Neuronal stem cell (in vitro differentiated cells): ENCODE measurements at regions not wholly inside any gene's neighbourhood (a gene's known extent, or its start where the extent isn't known, plus 50 kb on each side); places are given as distances from the start of the nearest gene placed in this dataset.
A peak's percentile ranks its signal among the peaks of the same experiment; 100 is the strongest.

ENCODE experiments used
- DNase-seq: peaks from one replicate; pipeline ENCODE4 v3.0.0-alpha.2; 2013; ENCODE audit warnings: low spot score
- H2AFZ ChIP-seq: one replicate; pipeline ENCODE4 v1.6.1; 2013; ENCODE audit warnings: mild to moderate bottlenecking, low read length, inconsistent platforms
- H2AK5ac ChIP-seq: 2 replicates; pipeline ENCODE4 v1.6.1; 2013; ENCODE audit warnings: low read depth, mild to moderate bottlenecking, inconsistent platforms, low read length, moderate library complexity, mixed read lengths
- H2BK120ac ChIP-seq: 2 replicates; pipeline ENCODE4 v1.6.1; 2013; ENCODE audit warnings: low read depth, mild to moderate bottlenecking, inconsistent platforms, low read length, moderate library complexity, mixed read lengths
- H2BK12ac ChIP-seq: one replicate; pipeline ENCODE4 v1.6.1; 2013; ENCODE audit warnings: low read length, inconsistent platforms
- H2BK15ac ChIP-seq: 2 replicates; pipeline ENCODE4 v1.6.1; 2013; ENCODE audit warnings: mild to moderate bottlenecking, low read length, inconsistent platforms, mixed read lengths
- H2BK5ac ChIP-seq: one replicate; pipeline ENCODE4 v1.6.1; 2013; ENCODE audit warnings: inconsistent platforms, mild to moderate bottlenecking, low read length, moderate library complexity
- H3K14ac ChIP-seq: one replicate; pipeline ENCODE4 v1.6.1; 2013; ENCODE audit warnings: low read length, inconsistent platforms
- H3K18ac ChIP-seq: 2 replicates; pipeline ENCODE4 v1.6.1; 2013; ENCODE audit warnings: low read length, inconsistent platforms
- H3K23ac ChIP-seq: 2 replicates; pipeline ENCODE4 v1.6.1; 2013; ENCODE audit warnings: low read depth, mild to moderate bottlenecking, mixed read lengths, low read length, inconsistent platforms; ENCODE audit not compliant: poor library complexity
- H3K27ac ChIP-seq: replicated peaks from 3 replicates; pipeline ENCODE4 v1.5.1; 2013; ENCODE audit warnings: low read length, inconsistent platforms
- H3K27me3 ChIP-seq, 3 experiments: 2 replicates each; pipeline ENCODE4 v1.6.1; 2013; ENCODE audit warnings: low read length in 3 of 3, mild to moderate bottlenecking in 2 of 3, inconsistent platforms in 1 of 3, low read depth in 1 of 3, mixed read lengths in 1 of 3, moderate library complexity in 1 of 3; ENCODE audit not compliant: control insufficient read depth in 3 of 3, insufficient read depth in 3 of 3
- H3K36me3 ChIP-seq, 2 donors: replicated peaks in 1 of 2; 2 replicates each; pipeline ENCODE4 v1.6.1; 2013; ENCODE audit warnings: low read length in 2 of 2; ENCODE audit not compliant: control insufficient read depth in 2 of 2, insufficient read depth in 2 of 2
- H3K4ac ChIP-seq: 2 replicates; pipeline ENCODE4 v1.6.1; 2013; ENCODE audit warnings: inconsistent platforms, mild to moderate bottlenecking, low read length, moderate library complexity
- H3K4me1 ChIP-seq, 2 donors: 1 replicate in 1 of 2; 2 replicates in 1 of 2; pipeline ENCODE4 v1.6.1; 2013; ENCODE audit warnings: low read length in 2 of 2, low read depth in 1 of 2; ENCODE audit not compliant: control insufficient read depth in 2 of 2, insufficient read depth in 1 of 2
- H3K4me2 ChIP-seq: one replicate; pipeline ENCODE4 v1.6.1; 2013; ENCODE audit warnings: mild to moderate bottlenecking, low read length, inconsistent platforms; ENCODE audit not compliant: insufficient read depth, poor library complexity, severe bottlenecking
- H3K4me3 ChIP-seq, 2 donors: 2 replicates each; pipeline ENCODE4 v1.5.1; 2013; ENCODE audit warnings: low read length in 2 of 2, mild to moderate bottlenecking in 2 of 2, inconsistent platforms in 1 of 2, moderate library complexity in 1 of 2
- H3K79me1 ChIP-seq: one replicate; pipeline ENCODE4 v1.6.1; 2013; ENCODE audit warnings: low read depth, mild to moderate bottlenecking, inconsistent platforms, low read length, moderate library complexity
- H3K9ac ChIP-seq: one replicate; pipeline ENCODE4 v1.6.1; 2013; ENCODE audit warnings: mild to moderate bottlenecking, low read depth, low read length, inconsistent platforms; ENCODE audit not compliant: poor library complexity
- H3K9me3 ChIP-seq, 2 donors: replicated peaks in 1 of 2; 2 replicates each; pipeline versions ENCODE3 to v1.6.1; 2013; ENCODE audit warnings: low read length in 2 of 2, mild to moderate bottlenecking in 2 of 2, inconsistent platforms in 1 of 2, low read depth in 1 of 2, mixed read lengths in 1 of 2, moderate library complexity in 1 of 2; ENCODE audit not compliant: control insufficient read depth in 2 of 2, insufficient read depth in 1 of 2
- H4K8ac ChIP-seq: one replicate; pipeline ENCODE4 v1.6.1; 2013; ENCODE audit warnings: low read depth, mild to moderate bottlenecking, inconsistent platforms, low read length, moderate library complexity
- H4K91ac ChIP-seq: one replicate; pipeline ENCODE4 v1.6.1; 2013; ENCODE audit warnings: low read length, low read depth, mild to moderate bottlenecking, inconsistent platforms; ENCODE audit not compliant: poor library complexity
- WGBS, 2 donors: extraction: QIAGEN DNeasy Blood & Tissue Kit; methylation state at CpG; one replicate each; pipeline ENCODE4 v1.1.7; 2013; ENCODE audit warnings: missing lambda C conversion rate in 2 of 2, mixed read lengths in 1 of 2; ENCODE audit not compliant: insufficient read length in 2 of 2, insufficient replicate concordance in 1 of 2; ENCODE audit errors: extremely low coverage in 2 of 2; 5-methylcytosine and 5-hydroxymethylcytosine counted together

DNA sequence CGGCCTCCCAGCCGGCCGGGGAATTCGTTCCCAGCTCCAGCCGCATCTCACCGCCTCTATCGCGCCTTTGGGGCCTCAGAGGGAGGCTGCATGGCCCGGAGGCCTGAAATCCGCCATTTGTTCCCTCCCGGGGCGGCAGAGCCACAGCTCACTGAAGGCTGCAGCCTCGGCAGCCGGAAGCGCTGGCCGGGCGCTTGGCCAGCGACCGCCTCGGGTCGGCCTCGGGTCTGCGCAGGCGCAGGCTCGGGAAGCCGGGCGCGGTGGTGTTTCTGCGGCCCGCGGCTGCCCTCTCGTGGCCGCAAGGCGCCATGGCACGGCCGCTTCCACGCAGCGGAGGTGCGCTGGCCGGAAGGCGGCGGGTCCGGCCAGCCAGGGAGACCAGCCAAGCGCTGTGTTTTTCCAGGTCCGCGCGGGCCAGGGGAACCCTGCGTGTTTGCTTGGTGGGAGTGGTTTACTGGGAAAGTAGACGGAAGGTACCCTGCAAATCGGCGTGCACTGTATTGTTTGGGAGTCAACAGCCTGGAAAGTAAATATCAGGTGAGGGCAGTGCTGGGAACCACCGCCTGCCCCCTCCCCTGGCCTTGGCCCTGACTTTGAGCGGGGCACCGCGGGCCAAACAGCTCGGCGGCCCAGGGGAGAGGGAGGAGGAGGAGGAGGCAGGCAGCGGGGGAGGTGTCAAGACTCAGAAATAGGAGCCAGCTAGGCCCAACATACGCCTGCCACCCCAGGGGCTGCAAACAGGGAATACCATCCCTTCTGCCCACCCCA, 52.7 kb upstream of the CD34 start:
- Histone ChIP-seq H3K4me3 (peak overlapping the region; percentile 43 to 80), H4K8ac (no peak overlapping the region), H2BK15ac (no peak overlapping the region), H3K4ac (no peak overlapping the region), H3K18ac (peak overlapping the region; percentile 98), H3K9ac (peak overlapping the region; percentile 89), H3K4me2 (peak overlapping the region; percentile 81), H2AFZ (peak overlapping the region; percentile 99), H2AK5ac (peak overlapping the region; percentile 28), H2BK120ac (no peak overlapping the region), H3K4me1 (peaks cover 0 to 3% of the 10 kb centered on the region in 2 donors), H3K9me3 (peaks cover 0 to 3% of the 10 kb centered on the region in 2 donors), H2BK5ac (no peak overlapping the region), H3K27ac (no peak overlapping the region), H3K79me1 (no peaks in the 10 kb centered on the region), H3K36me3 (no peaks in the 10 kb centered on the region), H4K91ac (no peak overlapping the region), H3K14ac (peak overlapping the region; percentile 79), H2BK12ac (no peak overlapping the region), H3K27me3 (peaks cover 11 to 51% (median 49%) of the 10 kb centered on the region in 3 experiments), H3K23ac (peak overlapping the region; percentile 74)
- whole genome bisulfite sequencing, 2 donors = no CpG with 5 or more reads among the region's 59 CpGs
- DNase-seq = peak; percentile 89

DNA sequence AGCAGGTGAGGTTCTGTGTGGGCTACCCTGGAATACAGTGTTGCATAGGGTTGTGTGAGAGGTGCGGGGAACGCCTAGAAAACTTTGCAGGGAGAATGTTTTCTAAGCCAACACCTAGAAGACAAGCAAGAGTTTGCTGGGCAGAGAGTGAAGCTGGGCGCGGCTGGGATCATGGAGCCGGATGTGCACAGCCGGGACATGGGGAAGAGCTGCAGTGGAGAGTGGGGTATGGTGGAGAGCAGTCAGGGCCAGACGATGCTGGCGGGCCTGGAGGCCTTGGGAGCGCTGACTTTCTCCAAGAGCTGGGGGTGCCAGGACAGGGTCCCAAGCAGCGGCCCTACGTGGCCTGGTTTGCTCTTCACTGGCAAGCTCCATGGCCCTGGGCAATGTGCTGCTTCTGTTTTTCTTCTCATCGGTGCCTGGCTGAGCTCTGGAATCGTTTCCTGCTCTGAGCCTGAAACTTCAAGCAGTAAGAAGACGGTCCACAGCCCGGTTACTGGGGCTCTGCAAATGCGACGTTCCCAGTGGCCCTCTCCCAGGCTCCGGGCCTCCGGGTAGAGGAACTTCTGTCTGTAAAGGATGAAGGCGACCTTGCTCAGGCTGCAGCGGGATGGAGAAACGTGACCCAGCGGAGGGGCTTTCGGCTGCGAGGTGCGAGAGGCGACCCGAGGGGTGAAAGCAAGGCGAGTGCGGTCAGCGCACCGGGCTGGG, 51.9 kb upstream of the CD34 start:
- H2AK5ac ChIP-seq = peak overlapping the region; percentile 28
- DNase-seq = no peak
- peaks cover 11 to 59% (median 54%) of the 10 kb centered on the region in 3 experiments for H3K27me3 ChIP-seq
- peak overlapping the region; percentile 79 for H3K14ac ChIP-seq
- H2BK15ac ChIP-seq = no peak overlapping the region
- H3K9me3 ChIP-seq = peaks cover 0 to 3% of the 10 kb centered on the region in 2 donors
- no peak overlapping the region for H2BK120ac ChIP-seq
- peak overlapping the region; percentile 74 for H3K23ac ChIP-seq
- peak overlapping the region; percentile 85 for H4K8ac ChIP-seq
- H3K36me3 ChIP-seq = no peaks in the 10 kb centered on the region
- peak overlapping the region; percentile 99 for H2AFZ ChIP-seq
- no peak overlapping the region for H2BK5ac ChIP-seq
- WGBS, 2 donors = no CpG with 5 or more reads among the region's 32 CpGs
- peaks cover 0 to 3% of the 10 kb centered on the region in 2 donors for H3K4me1 ChIP-seq
- H2BK12ac ChIP-seq = no peak overlapping the region
- no peaks in the 10 kb centered on the region for H3K79me1 ChIP-seq
- H3K9ac ChIP-seq = peak overlapping the region; percentile 89
- peak overlapping the region; percentile 43 to 80 for H3K4me3 ChIP-seq
- H3K4ac ChIP-seq = no peak overlapping the region
- H4K91ac ChIP-seq = no peak overlapping the region
- peak overlapping the region; percentile 98 for H3K18ac ChIP-seq
- H3K4me2 ChIP-seq = peak overlapping the region; percentile 81
- H3K27ac ChIP-seq = no peak overlapping the region
